CD4-positive, CD25-positive, alpha-beta regulatory T cell (primary cell): ENCODE measurements at regions not wholly inside any gene's neighbourhood (a gene's known extent, or its start where the extent isn't known, plus 50 kb on each side); places are given as distances from the start of the nearest gene placed in this dataset.

ENCODE experiments used
- ATAC-seq, 2 donors: fragments of 150-1000 bp; cut with Tn5 transposase; one replicate each; pipeline ENCODE4 v1.10.0; 2021; ENCODE audit warnings: low read depth in 2 of 2, moderate number of reproducible peaks in 2 of 2, moderate library complexity in 1 of 2
- DNase-seq, 3 donors: peaks; one replicate each; pipeline versions ENCODE4 v3.0.0 to v3.0.0-alpha.2; 2012 to 2022; ENCODE audit warnings: mixed read lengths in 1 of 3
- H3K27ac ChIP-seq: one replicate; pipeline ENCODE4 v1.7.0; 2013; ENCODE audit warnings: mild to moderate bottlenecking, low read length; ENCODE audit not compliant: insufficient read depth, poor library complexity, severe bottlenecking
- H3K27me3 ChIP-seq: one replicate; pipeline ENCODE4 v1.7.0; 2013; ENCODE audit warnings: low read length; ENCODE audit not compliant: control insufficient read depth, insufficient read depth
- H3K36me3 ChIP-seq: one replicate; pipeline ENCODE4 v1.7.0; 2013; ENCODE audit warnings: mild to moderate bottlenecking, low read length, moderate library complexity; ENCODE audit not compliant: control insufficient read depth, insufficient read depth
- H3K4me1 ChIP-seq: 2 replicates; pipeline ENCODE4 v1.7.0; 2013; ENCODE audit warnings: mild to moderate bottlenecking, low read length; ENCODE audit not compliant: insufficient read depth, control insufficient read depth, poor library complexity, severe bottlenecking
- H3K4me3 ChIP-seq: one replicate; pipeline ENCODE4 v1.7.0; 2013; ENCODE audit warnings: low read depth, mild to moderate bottlenecking, low read length, moderate library complexity
- H3K9me3 ChIP-seq, 2 experiments: 1 replicate in 1 of 2; 2 replicates in 1 of 2; pipeline ENCODE4 v1.7.0; 2013; ENCODE audit warnings: low read length in 2 of 2, mild to moderate bottlenecking in 1 of 2, moderate library complexity in 1 of 2; ENCODE audit not compliant: control insufficient read depth in 2 of 2
- H3K27ac Mint-ChIP-seq, 3 donors: one replicate each; pipeline ENCODE4 v1.8.0; 2020 to 2022; ENCODE audit warnings: mild to moderate bottlenecking in 3 of 3, mixed read lengths in 3 of 3, moderate library complexity in 2 of 3
- H3K27me3 Mint-ChIP-seq: one replicate; pipeline ENCODE4 v1.8.0; 2022; ENCODE audit warnings: mild to moderate bottlenecking, mixed read lengths
- H3K36me3 Mint-ChIP-seq: one replicate; pipeline ENCODE4 v1.8.0; 2020; ENCODE audit warnings: mixed read lengths
- H3K4me1 Mint-ChIP-seq, 4 donors: one replicate each; pipeline ENCODE4 v1.8.0; 2020 to 2022; ENCODE audit warnings: mixed read lengths in 4 of 4, mild to moderate bottlenecking in 1 of 4
- H3K4me3 Mint-ChIP-seq, 4 donors: one replicate each; pipeline ENCODE4 v1.8.0; 2020 to 2022; ENCODE audit warnings: mild to moderate bottlenecking in 4 of 4, mixed read lengths in 4 of 4, moderate library complexity in 3 of 4
- H3K9me3 Mint-ChIP-seq, 7 donors: one replicate each; pipeline ENCODE4 v1.8.0; 2020 to 2022; ENCODE audit warnings: mixed read lengths in 7 of 7, mild to moderate bottlenecking in 3 of 7, moderate library complexity in 2 of 7

GRCh38 chr4:8735236-8736089, 136.2 kb downstream of the HMX1 start:
- H3K36me3 Mint-ChIP-seq, result no peaks in the 10 kb centered on the region
- no peaks in the 10 kb centered on the region for H3K4me1 ChIP-seq
- no peaks in the 10 kb centered on the region for H3K27me3 ChIP-seq
- no peak for ATAC-seq
- no peak overlapping the region for H3K27ac ChIP-seq
- H3K27me3 Mint-ChIP-seq, result no peaks in the 10 kb centered on the region
- peaks cover 0 to 8% (median 1%) of the 10 kb centered on the region in 7 donors for H3K9me3 Mint-ChIP-seq
- H3K36me3 ChIP-seq, result no peaks in the 10 kb centered on the region
- no peaks in the 10 kb centered on the region for H3K9me3 ChIP-seq
- H3K4me3 Mint-ChIP-seq, result no peak overlapping the region
- no peaks in the 10 kb centered on the region for H3K4me1 Mint-ChIP-seq
- H3K27ac Mint-ChIP-seq, result no peak overlapping the region
- DNase-seq, result no peak
- H3K4me3 ChIP-seq, result no peak overlapping the region

GRCh38 chr4:8732681-8733243, 138.9 kb downstream of the HMX1 start:
- H3K9me3 ChIP-seq, result no peaks in the 10 kb centered on the region
- no peaks in the 10 kb centered on the region for H3K36me3 ChIP-seq
- Mint-ChIP-seq H3K9me3 (peaks cover 0 to 8% (median 1%) of the 10 kb centered on the region in 7 donors), H3K27ac (no peak overlapping the region), H3K4me3 (no peak overlapping the region), H3K27me3 (no peaks in the 10 kb centered on the region), H3K36me3 (no peaks in the 10 kb centered on the region), H3K4me1 (no peaks in the 10 kb centered on the region)
- DNase-seq (no peak), ATAC-seq (peak in 1 of 2 donors; percentile 5)
- no peak overlapping the region for H3K4me3 ChIP-seq
- no peak overlapping the region for H3K27ac ChIP-seq
- H3K27me3 ChIP-seq, result no peaks in the 10 kb centered on the region
- H3K4me1 ChIP-seq, result no peaks in the 10 kb centered on the region

- H3K27ac Mint-ChIP-seq, result no peak overlapping the region
- no peaks in the 10 kb centered on the region for H3K4me1 Mint-ChIP-seq
- no peak overlapping the region for H3K4me3 Mint-ChIP-seq
- DNase-seq (no peak), ATAC-seq (no peak)
- Histone ChIP-seq H3K27ac (no peak overlapping the region), H3K4me3 (no peak overlapping the region), H3K4me1 (no peaks in the 10 kb centered on the region), H3K9me3 (no peaks in the 10 kb centered on the region), H3K36me3 (no peaks in the 10 kb centered on the region), H3K27me3 (no peaks in the 10 kb centered on the region)
- H3K27me3 Mint-ChIP-seq, result no peaks in the 10 kb centered on the region
- H3K36me3 Mint-ChIP-seq, result no peaks in the 10 kb centered on the region
- peaks cover 0 to 8% (median 1%) of the 10 kb centered on the region in 7 donors for H3K9me3 Mint-ChIP-seq
Measured at GRCh38 chr4:8732092-8732491, 139.5 kb downstream of the CPZ start.

- no peaks in the 10 kb centered on the region for H3K4me1 ChIP-seq
- ATAC-seq (no peak), DNase-seq (no peak)
- no peaks in the 10 kb centered on the region for H3K36me3 ChIP-seq
- Mint-ChIP-seq H3K4me1 (no peaks in the 10 kb centered on the region), H3K27ac (no peak overlapping the region), H3K9me3 (peaks cover 0 to 8% (median 1%) of the 10 kb centered on the region in 7 donors), H3K27me3 (no peaks in the 10 kb centered on the region), H3K36me3 (no peaks in the 10 kb centered on the region), H3K4me3 (no peak overlapping the region)
- no peaks in the 10 kb centered on the region for H3K9me3 ChIP-seq
- H3K27me3 ChIP-seq, result no peaks in the 10 kb centered on the region
- H3K27ac ChIP-seq, result no peak overlapping the region
- no peak overlapping the region for H3K4me3 ChIP-seq
Measured at GRCh38 chr4:8731364-8731763, 138.8 kb downstream of the CPZ start.

GRCh38 chr4:8730681-8731080, 138.1 kb downstream of the CPZ start:
- Histone ChIP-seq H3K27ac (no peak overlapping the region), H3K4me3 (no peak overlapping the region), H3K4me1 (no peaks in the 10 kb centered on the region), H3K27me3 (no peaks in the 10 kb centered on the region), H3K36me3 (no peaks in the 10 kb centered on the region), H3K9me3 (no peaks in the 10 kb centered on the region)
- DNase-seq (no peak), ATAC-seq (no peak)
- H3K36me3 Mint-ChIP-seq, result no peaks in the 10 kb centered on the region
- no peaks in the 10 kb centered on the region for H3K27me3 Mint-ChIP-seq
- H3K27ac Mint-ChIP-seq, result no peak overlapping the region
- H3K4me1 Mint-ChIP-seq, result no peaks in the 10 kb centered on the region
- H3K9me3 Mint-ChIP-seq, result peaks cover 0 to 8% (median 1%) of the 10 kb centered on the region in 7 donors
- H3K4me3 Mint-ChIP-seq, result no peak overlapping the region

- H3K36me3 Mint-ChIP-seq, result no peaks in the 10 kb centered on the region
- no peaks in the 10 kb centered on the region for H3K9me3 ChIP-seq
- H3K27me3 ChIP-seq, result no peaks in the 10 kb centered on the region
- H3K4me3 ChIP-seq, result no peak overlapping the region
- no peaks in the 10 kb centered on the region for H3K36me3 ChIP-seq
- no peaks in the 10 kb centered on the region for H3K27me3 Mint-ChIP-seq
- ATAC-seq, result no peak
- H3K27ac ChIP-seq, result no peak overlapping the region
- H3K4me1 Mint-ChIP-seq, result no peaks in the 10 kb centered on the region
- no peak overlapping the region for H3K4me3 Mint-ChIP-seq
- H3K9me3 Mint-ChIP-seq, result peaks cover 0 to 8% (median 1%) of the 10 kb centered on the region in 7 donors
- H3K4me1 ChIP-seq, result no peaks in the 10 kb centered on the region
- no peak for DNase-seq
- no peak overlapping the region for H3K27ac Mint-ChIP-seq
Measured at GRCh38 chr4:8730159-8730558, 137.6 kb downstream of the CPZ start.

GRCh38 chr4:8729408-8730149, 137.0 kb downstream of the CPZ start:
- H3K9me3 Mint-ChIP-seq, result peaks cover 0 to 8% (median 1%) of the 10 kb centered on the region in 7 donors
- Histone ChIP-seq H3K4me3 (no peak overlapping the region), H3K9me3 (no peaks in the 10 kb centered on the region), H3K36me3 (no peaks in the 10 kb centered on the region), H3K27me3 (no peaks in the 10 kb centered on the region), H3K27ac (no peak overlapping the region), H3K4me1 (no peaks in the 10 kb centered on the region)
- DNase-seq (no peak), ATAC-seq (no peak)
- H3K27ac Mint-ChIP-seq, result no peak overlapping the region
- H3K27me3 Mint-ChIP-seq, result no peaks in the 10 kb centered on the region
- no peak overlapping the region for H3K4me3 Mint-ChIP-seq
- H3K36me3 Mint-ChIP-seq, result no peaks in the 10 kb centered on the region
- no peaks in the 10 kb centered on the region for H3K4me1 Mint-ChIP-seq
